Pancreas (tissue), 10 donors: ENCODE measurements at regions not wholly inside any gene's neighbourhood (a gene's known extent, or its start where the extent isn't known, plus 50 kb on each side); places are given as distances from the start of the nearest gene placed in this dataset.

Source experiments
- ATAC-seq, 4 donors: fragments of 200-7000 bp; cut with Tn5 transposase; one replicate each; pipeline versions ENCODE4 v1.8.0 to v1.9.1; 2020; ENCODE audit warnings: mild to moderate bottlenecking in 4 of 4, moderate library complexity in 4 of 4
- DNase-seq, 6 donors: peaks; one replicate each; pipeline ENCODE4 v3.0.0-alpha.2; 2020
- FAIRE-seq: peaks from 2 replicates; lab custom pipeline; 2012; peaks lifted over from hg19 to GRCh38; lab: Jason Lieb, UNC
- H3K27ac ChIP-seq, 4 donors: fragments of 200-600 bp; sonication (generic); 1 replicate in 3 of 4; 2 replicates in 1 of 4; pipeline versions ENCODE4 v1.5.0 to v1.8.0; 2020
- H3K27me3 ChIP-seq, 4 donors: fragments of 200-600 bp; one replicate each; pipeline ENCODE4 v1.8.0; 2021
- H3K36me3 ChIP-seq, 3 donors: fragments of 200-600 bp; sonication (generic) in 1 of 3; one replicate each; pipeline versions ENCODE4 v1.5.0 to v1.8.0; 2020 to 2021
- H3K4me1 ChIP-seq, 3 donors: fragments of 200-600 bp; one replicate each; pipeline ENCODE4 v1.8.0; 2021
- H3K4me3 ChIP-seq, 4 donors: fragments of 200-600 bp; sonication (generic) in 2 of 4; one replicate each; pipeline versions ENCODE4 v1.5.0 to v1.8.0; 2020 to 2021
- H3K9me3 ChIP-seq, 4 donors: fragments of 200-600 bp; one replicate each; pipeline ENCODE4 v1.8.0; 2021
- CTCF ChIP-seq, 4 donors: fragments of 200-600 bp; sonication (generic) in 3 of 4; IDR thresholded peaks; one replicate each; pipeline versions ENCODE4 v1.5.0 to v1.8.0; 2021; ENCODE audit warnings: antibody characterized with exemption in 4 of 4
- WGBS, 2 donors: extraction: QIAGEN DNeasy Blood & Tissue Kit; methylation state at CpG; one replicate each; pipeline ENCODE4 v1.1.7; 2013; 5-methylcytosine and 5-hydroxymethylcytosine counted together
- intact Hi-C, 3 donors: fragments of 100-400 bp; cut with DNase I; formaldehyde crosslinking; loops; one replicate each; pipeline versions ENCODE4 v1.11.1 to v1.14.2; 2022
- donor health status: healthy with polysubstance abuse.
- donor health status: DM: no; HTN: no; CAD: no; lungs with moderate emphysema.
- donor health status: DM: no; HTN: no; CAD: no.
- donor health status: control.
- donor health status: control.
- donor health status: Bipolar disorder and iron deficiency.
- donor health status: DM: yes; HTN: yes; CAD: no.
- donor health status: DM: no; HTN: no; CAD: no.
- donor health status: DM: no; HTN: no; CAD: no.
- donor health status: DM: yes; HTN: yes; CAD: no.

GRCh38 chr14:28001002-28001401 is 765.6 kb upstream of the FOXG1 start:
- Histone ChIP-seq H3K9me3 (no peaks in the 10 kb centered on the region), H3K4me1 (no peaks in the 10 kb centered on the region), H3K27ac (no peak overlapping the region), H3K36me3 (no peaks in the 10 kb centered on the region), H3K4me3 (no peak overlapping the region), H3K27me3 (no peaks in the 10 kb centered on the region)
- ATAC-seq (no peak), FAIRE-seq (no peak), DNase-seq (no peak)
- TF ChIP-seq CTCF (IDR thresholded peaks at IDR 0.05), result no peak
- WGBS, 2 donors, result 52 to 61% methylated on average over 5 of the region's 5 CpGs
- intact Hi-C loops, result no loop called here

GRCh38 chr14:28012629-28013415 is 753.8 kb upstream of the FOXG1 start:
- no peak for ATAC-seq
- Histone ChIP-seq H3K4me1 (no peaks in the 10 kb centered on the region), H3K36me3 (no peaks in the 10 kb centered on the region), H3K27ac (no peak overlapping the region), H3K27me3 (no peaks in the 10 kb centered on the region), H3K9me3 (no peaks in the 10 kb centered on the region), H3K4me3 (no peak overlapping the region)
- intact Hi-C loops, result no loop called here
- no peak for FAIRE-seq
- no peak for DNase-seq
- no peak for TF ChIP-seq CTCF (IDR thresholded peaks at IDR 0.05)
- WGBS, 2 donors, result 52 to 62% methylated on average over 6 of the region's 6 CpGs

GRCh38 chr14:28020112-28020511 is 746.5 kb upstream of the FOXG1 start:
- DNase-seq (no peak), FAIRE-seq (no peak), ATAC-seq (no peak)
- H3K36me3 ChIP-seq, result no peaks in the 10 kb centered on the region
- H3K4me1 ChIP-seq, result no peaks in the 10 kb centered on the region
- no peaks in the 10 kb centered on the region for H3K27me3 ChIP-seq
- no peak overlapping the region for H3K4me3 ChIP-seq
- H3K27ac ChIP-seq, result no peak overlapping the region
- no peaks in the 10 kb centered on the region for H3K9me3 ChIP-seq
- no peak for TF ChIP-seq CTCF (IDR thresholded peaks at IDR 0.05)
- WGBS, 2 donors, result 44 to 59% methylated on average over 2 of the region's 2 CpGs
- intact Hi-C loops, result no loop called here

GRCh38 chr14:28023853-28024252 is 742.7 kb upstream of the FOXG1 start:
- no peak overlapping the region for H3K4me3 ChIP-seq
- intact Hi-C loops, result no loop called here
- 57 to 61% methylated on average over 1 of the region's 1 CpG for WGBS, 2 donors
- FAIRE-seq (no peak), DNase-seq (no peak), ATAC-seq (no peak)
- no peaks in the 10 kb centered on the region for H3K4me1 ChIP-seq
- H3K27ac ChIP-seq, result no peak overlapping the region
- no peaks in the 10 kb centered on the region for H3K36me3 ChIP-seq
- H3K9me3 ChIP-seq, result no peaks in the 10 kb centered on the region
- no peaks in the 10 kb centered on the region for H3K27me3 ChIP-seq
- TF ChIP-seq CTCF (IDR thresholded peaks at IDR 0.05), result no peak

GRCh38 chr14:28052251-28052650 is 714.3 kb upstream of the FOXG1 start:
- H3K4me1 ChIP-seq, result no peaks in the 10 kb centered on the region
- ATAC-seq (no peak), DNase-seq (no peak), FAIRE-seq (no peak)
- H3K4me3 ChIP-seq, result no peak overlapping the region
- H3K9me3 ChIP-seq, result no peaks in the 10 kb centered on the region
- no peaks in the 10 kb centered on the region for H3K27me3 ChIP-seq
- H3K36me3 ChIP-seq, result no peaks in the 10 kb centered on the region
- whole genome bisulfite sequencing, 2 donors, result 42 to 56% methylated on average over 3 of the region's 3 CpGs
- intact Hi-C loops, result no loop called here
- no peak overlapping the region for H3K27ac ChIP-seq
- no peak for TF ChIP-seq CTCF (IDR thresholded peaks at IDR 0.05)
